WTC11 (cell line): ENCODE measurements at regions not wholly inside any gene's neighbourhood (a gene's known extent, or its start where the extent isn't known, plus 50 kb on each side); places are given as distances from the start of the nearest gene placed in this dataset.

ENCODE experiments used
- ATAC-seq: fragments of 200-7000 bp; cut with Tn5 transposase; 2 replicates; pipeline ENCODE4 v1.10.0; 2021; ENCODE audit warnings: mild to moderate bottlenecking, moderate library complexity
- CTCF ChIA-PET: fragments of 300-600 bp; sonication (Branson Sonifier 250); formaldehyde crosslinking; loops from one replicate; lab custom pipeline; 2021; ENCODE audit warnings: antibody characterized with exemption; lab: Charles Lee
- POLR2A ChIA-PET: fragments of 350-600 bp; sonication (Branson Sonifier 250); formaldehyde crosslinking; loops from one replicate; lab custom pipeline; 2021; ENCODE audit warnings: antibody characterized with exemption; lab: Charles Lee
- DNase-seq: peaks from one replicate; pipeline ENCODE4 v3.0.0; 2021; ENCODE audit warnings: low spot score
- H3K27ac Mint-ChIP-seq: 2 replicates; pipeline ENCODE4 v1.8.0; 2021; ENCODE audit warnings: mixed read lengths
- H3K27me3 Mint-ChIP-seq: 2 replicates; pipeline ENCODE4 v1.8.0; 2021; ENCODE audit warnings: low read depth, mild to moderate bottlenecking, moderate library complexity, mixed read lengths
- H3K36me3 Mint-ChIP-seq: 2 replicates; pipeline ENCODE4 v1.8.0; 2021; ENCODE audit warnings: mixed read lengths
- H3K4me1 Mint-ChIP-seq: 2 replicates; pipeline ENCODE4 v1.8.0; 2022; ENCODE audit warnings: mixed read lengths
- H3K4me3 Mint-ChIP-seq: 2 replicates; pipeline ENCODE4 v1.8.0; 2021; ENCODE audit warnings: mild to moderate bottlenecking, moderate library complexity, mixed read lengths
- H3K9me3 Mint-ChIP-seq: 2 replicates; pipeline ENCODE4 v1.8.0; 2021; ENCODE audit warnings: mixed read lengths
- CREB1 ChIP-seq: sonication (generic); formaldehyde crosslinking; IDR thresholded peaks from 2 replicates; pipeline ENCODE4 v1.8.0; 2023; ENCODE audit warnings: mild to moderate bottlenecking, missing genetic modification reagents
- CREM ChIP-seq: sonication (generic); formaldehyde crosslinking; IDR thresholded peaks from 2 replicates; pipeline ENCODE4 v1.8.1; 2022; ENCODE audit warnings: mild to moderate bottlenecking, missing genetic modification reagents, moderate library complexity
- EMX1 ChIP-seq: fragments of 250-450 bp; sonication (Bioruptor Pico); IDR thresholded peaks from 2 replicates; pipeline ENCODE4 v1.8.0; 2021; ENCODE audit warnings: mild to moderate bottlenecking
- FOXJ3 ChIP-seq: sonication (generic); formaldehyde crosslinking; IDR thresholded peaks from 2 replicates; pipeline ENCODE4 v1.9.0; 2021; ENCODE audit warnings: missing genetic modification reagents, mild to moderate bottlenecking, borderline replicate concordance
- GABPB1 ChIP-seq: sonication (generic); formaldehyde crosslinking; IDR thresholded peaks from 2 replicates; pipeline ENCODE4 v1.8.1; 2023; ENCODE audit warnings: mild to moderate bottlenecking, missing genetic modification reagents
- KAT7 ChIP-seq: sonication (generic); formaldehyde crosslinking; IDR thresholded peaks from 2 replicates; pipeline ENCODE4 v1.8.1; 2023; ENCODE audit warnings: missing genetic modification reagents, mild to moderate bottlenecking, borderline replicate concordance
- NFE2L1 ChIP-seq: sonication (generic); formaldehyde crosslinking; IDR thresholded peaks from 2 replicates; pipeline ENCODE4 v1.8.1; 2023; ENCODE audit warnings: missing genetic modification reagents
- SMAD4 ChIP-seq: sonication (generic); formaldehyde crosslinking; IDR thresholded peaks from 2 replicates; pipeline ENCODE4 v1.8.0; 2022; ENCODE audit warnings: mild to moderate bottlenecking, missing genetic modification reagents
- TCF7 ChIP-seq: sonication (generic); formaldehyde crosslinking; IDR thresholded peaks from 2 replicates; pipeline ENCODE4 v1.8.0; 2022; ENCODE audit warnings: mild to moderate bottlenecking, low read depth, missing genetic modification reagents, moderate library complexity
- TP53 ChIP-seq: sonication (generic); formaldehyde crosslinking; IDR thresholded peaks from 2 replicates; pipeline ENCODE4 v1.8.1; 2023; ENCODE audit warnings: mild to moderate bottlenecking, missing genetic modification reagents
- TF ChIP-seq, protein P1 (sequence below): sonication (generic); formaldehyde crosslinking; IDR thresholded peaks from 2 replicates; pipeline ENCODE4 v1.8.1; 2023; ENCODE audit warnings: mild to moderate bottlenecking, missing genetic modification reagents
- TF ChIP-seq, protein P2 (sequence below): sonication (generic); formaldehyde crosslinking; IDR thresholded peaks from 2 replicates; pipeline ENCODE4 v1.8.1; 2023; ENCODE audit warnings: mild to moderate bottlenecking, missing genetic modification reagents, moderate library complexity
- TF ChIP-seq, protein P3 (sequence below): sonication (generic); formaldehyde crosslinking; IDR thresholded peaks from 2 replicates; pipeline ENCODE4 v1.8.0; 2023; ENCODE audit warnings: missing genetic modification reagents
- TF ChIP-seq, protein P4 (sequence below): sonication (generic); formaldehyde crosslinking; IDR thresholded peaks from 2 replicates; pipeline ENCODE4 v1.8.1; 2023; ENCODE audit warnings: mild to moderate bottlenecking, missing genetic modification reagents
- TF ChIP-seq, protein P5 (sequence below): sonication (generic); formaldehyde crosslinking; IDR thresholded peaks from 2 replicates; pipeline ENCODE4 v1.8.0; 2022; ENCODE audit warnings: mild to moderate bottlenecking, missing genetic modification reagents
- TF ChIP-seq, protein P6 (sequence below): sonication (generic); formaldehyde crosslinking; IDR thresholded peaks from 2 replicates; pipeline ENCODE4 v1.8.1; 2022; ENCODE audit warnings: mild to moderate bottlenecking, missing genetic modification reagents, moderate library complexity, borderline replicate concordance
- TF ChIP-seq, protein P7 (sequence below): fragments of 250-450 bp; sonication (Bioruptor Pico); IDR thresholded peaks from 2 replicates; pipeline ENCODE4 v1.8.0; 2021; ENCODE audit warnings: mild to moderate bottlenecking
- TF ChIP-seq, protein P8 (sequence below): fragments of 250-450 bp; sonication (Bioruptor Pico); conservative IDR thresholded peaks from 2 replicates; pipeline ENCODE4 v1.9.0; 2021; ENCODE audit warnings: mild to moderate bottlenecking
- TF ChIP-seq, protein P9 (sequence below): sonication (generic); formaldehyde crosslinking; IDR thresholded peaks from 2 replicates; pipeline ENCODE4 v1.8.1; 2023; ENCODE audit warnings: mild to moderate bottlenecking, missing genetic modification reagents, moderate library complexity

DNA sequence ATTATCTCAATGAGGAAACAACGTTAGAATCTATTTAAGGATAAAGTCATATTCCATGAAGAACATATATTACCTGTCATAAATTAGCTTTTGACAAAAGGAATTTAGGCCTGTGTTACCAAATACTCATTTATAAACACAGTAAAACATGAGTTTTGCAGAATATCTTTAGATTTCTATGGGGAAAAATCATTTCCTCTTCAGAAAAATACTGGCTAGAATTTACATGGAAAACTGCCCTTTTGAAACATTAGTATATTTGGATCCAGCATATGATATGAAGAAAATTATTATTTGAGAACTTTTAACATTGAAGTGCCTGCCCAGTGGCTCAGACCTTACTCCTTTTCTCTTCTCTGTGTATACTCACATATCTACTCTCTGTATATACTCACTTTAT is 131.4 kb upstream of the NEIL3 start:
- H3K36me3 Mint-ChIP-seq = no peaks in the 10 kb centered on the region
- TF ChIP-seq TCF7 (CRISPR knock-in tag) (no peak), NFE2L1 (no peak), CREM (CRISPR knock-in tag) (no peak)
- TF ChIP-seq, protein P1, sequence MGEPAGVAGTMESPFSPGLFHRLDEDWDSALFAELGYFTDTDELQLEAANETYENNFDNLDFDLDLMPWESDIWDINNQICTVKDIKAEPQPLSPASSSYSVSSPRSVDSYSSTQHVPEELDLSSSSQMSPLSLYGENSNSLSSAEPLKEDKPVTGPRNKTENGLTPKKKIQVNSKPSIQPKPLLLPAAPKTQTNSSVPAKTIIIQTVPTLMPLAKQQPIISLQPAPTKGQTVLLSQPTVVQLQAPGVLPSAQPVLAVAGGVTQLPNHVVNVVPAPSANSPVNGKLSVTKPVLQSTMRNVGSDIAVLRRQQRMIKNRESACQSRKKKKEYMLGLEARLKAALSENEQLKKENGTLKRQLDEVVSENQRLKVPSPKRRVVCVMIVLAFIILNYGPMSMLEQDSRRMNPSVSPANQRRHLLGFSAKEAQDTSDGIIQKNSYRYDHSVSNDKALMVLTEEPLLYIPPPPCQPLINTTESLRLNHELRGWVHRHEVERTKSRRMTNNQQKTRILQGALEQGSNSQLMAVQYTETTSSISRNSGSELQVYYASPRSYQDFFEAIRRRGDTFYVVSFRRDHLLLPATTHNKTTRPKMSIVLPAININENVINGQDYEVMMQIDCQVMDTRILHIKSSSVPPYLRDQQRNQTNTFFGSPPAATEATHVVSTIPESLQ = no peak
- TF ChIP-seq, protein P2, sequence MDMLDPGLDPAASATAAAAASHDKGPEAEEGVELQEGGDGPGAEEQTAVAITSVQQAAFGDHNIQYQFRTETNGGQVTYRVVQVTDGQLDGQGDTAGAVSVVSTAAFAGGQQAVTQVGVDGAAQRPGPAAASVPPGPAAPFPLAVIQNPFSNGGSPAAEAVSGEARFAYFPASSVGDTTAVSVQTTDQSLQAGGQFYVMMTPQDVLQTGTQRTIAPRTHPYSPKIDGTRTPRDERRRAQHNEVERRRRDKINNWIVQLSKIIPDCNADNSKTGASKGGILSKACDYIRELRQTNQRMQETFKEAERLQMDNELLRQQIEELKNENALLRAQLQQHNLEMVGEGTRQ = no peak
- TF ChIP-seq, protein P3, sequence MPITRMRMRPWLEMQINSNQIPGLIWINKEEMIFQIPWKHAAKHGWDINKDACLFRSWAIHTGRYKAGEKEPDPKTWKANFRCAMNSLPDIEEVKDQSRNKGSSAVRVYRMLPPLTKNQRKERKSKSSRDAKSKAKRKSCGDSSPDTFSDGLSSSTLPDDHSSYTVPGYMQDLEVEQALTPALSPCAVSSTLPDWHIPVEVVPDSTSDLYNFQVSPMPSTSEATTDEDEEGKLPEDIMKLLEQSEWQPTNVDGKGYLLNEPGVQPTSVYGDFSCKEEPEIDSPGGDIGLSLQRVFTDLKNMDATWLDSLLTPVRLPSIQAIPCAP (CRISPR knock-in tag) = no peak
- DNase-seq = no peak
- no peaks in the 10 kb centered on the region for H3K27me3 Mint-ChIP-seq
- peaks cover 4% of the 10 kb centered on the region; the same call in 1 of the 2 replicates for H3K9me3 Mint-ChIP-seq
- ChIA-PET CTCF (no interaction called here), POLR2A (no interaction called here)
- ATAC-seq = no peak
- H3K27ac Mint-ChIP-seq = no peak overlapping the region
- no peak overlapping the region for H3K4me3 Mint-ChIP-seq
- H3K4me1 Mint-ChIP-seq = no peaks in the 10 kb centered on the region

DNA sequence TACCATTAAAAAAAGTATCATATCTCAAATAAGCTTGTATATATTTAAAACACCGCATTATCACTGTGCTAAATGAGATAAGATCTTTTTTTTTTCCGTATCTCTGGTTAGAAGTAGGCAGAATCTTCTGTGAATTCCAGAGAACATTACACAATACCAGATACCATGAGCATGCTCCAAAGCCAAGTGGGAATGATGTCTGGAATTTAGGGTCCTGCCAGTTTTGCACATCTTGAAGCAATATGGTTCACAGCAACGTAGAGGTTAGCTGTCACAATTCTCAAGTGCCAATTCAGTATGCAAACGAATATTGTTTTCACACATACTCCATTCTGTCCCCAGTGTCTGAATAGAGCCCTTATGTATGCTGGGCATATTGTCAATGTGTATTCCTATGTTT is 127.5 kb upstream of the NEIL3 start:
- TF ChIP-seq CREB1 (no peak), TP53 (CRISPR knock-in tag) (no peak), KAT7 (CRISPR knock-in tag) (no peak), TCF7 (CRISPR knock-in tag) (no peak), SMAD4 (CRISPR knock-in tag) (no peak), GABPB1 (CRISPR knock-in tag) (no peak), FOXJ3 (CRISPR knock-in tag) (no peak)
- TF ChIP-seq, protein P4, sequence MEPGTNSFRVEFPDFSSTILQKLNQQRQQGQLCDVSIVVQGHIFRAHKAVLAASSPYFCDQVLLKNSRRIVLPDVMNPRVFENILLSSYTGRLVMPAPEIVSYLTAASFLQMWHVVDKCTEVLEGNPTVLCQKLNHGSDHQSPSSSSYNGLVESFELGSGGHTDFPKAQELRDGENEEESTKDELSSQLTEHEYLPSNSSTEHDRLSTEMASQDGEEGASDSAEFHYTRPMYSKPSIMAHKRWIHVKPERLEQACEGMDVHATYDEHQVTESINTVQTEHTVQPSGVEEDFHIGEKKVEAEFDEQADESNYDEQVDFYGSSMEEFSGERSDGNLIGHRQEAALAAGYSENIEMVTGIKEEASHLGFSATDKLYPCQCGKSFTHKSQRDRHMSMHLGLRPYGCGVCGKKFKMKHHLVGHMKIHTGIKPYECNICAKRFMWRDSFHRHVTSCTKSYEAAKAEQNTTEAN (CRISPR knock-in tag) = no peak
- TF ChIP-seq, protein P5, sequence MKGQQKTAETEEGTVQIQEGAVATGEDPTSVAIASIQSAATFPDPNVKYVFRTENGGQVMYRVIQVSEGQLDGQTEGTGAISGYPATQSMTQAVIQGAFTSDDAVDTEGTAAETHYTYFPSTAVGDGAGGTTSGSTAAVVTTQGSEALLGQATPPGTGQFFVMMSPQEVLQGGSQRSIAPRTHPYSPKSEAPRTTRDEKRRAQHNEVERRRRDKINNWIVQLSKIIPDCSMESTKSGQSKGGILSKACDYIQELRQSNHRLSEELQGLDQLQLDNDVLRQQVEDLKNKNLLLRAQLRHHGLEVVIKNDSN (CRISPR knock-in tag) = no peak
- TF ChIP-seq, protein P6, sequence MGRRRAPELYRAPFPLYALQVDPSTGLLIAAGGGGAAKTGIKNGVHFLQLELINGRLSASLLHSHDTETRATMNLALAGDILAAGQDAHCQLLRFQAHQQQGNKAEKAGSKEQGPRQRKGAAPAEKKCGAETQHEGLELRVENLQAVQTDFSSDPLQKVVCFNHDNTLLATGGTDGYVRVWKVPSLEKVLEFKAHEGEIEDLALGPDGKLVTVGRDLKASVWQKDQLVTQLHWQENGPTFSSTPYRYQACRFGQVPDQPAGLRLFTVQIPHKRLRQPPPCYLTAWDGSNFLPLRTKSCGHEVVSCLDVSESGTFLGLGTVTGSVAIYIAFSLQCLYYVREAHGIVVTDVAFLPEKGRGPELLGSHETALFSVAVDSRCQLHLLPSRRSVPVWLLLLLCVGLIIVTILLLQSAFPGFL (CRISPR knock-in tag) = no peak
- TF ChIP-seq, all 79 proteins: peak for 0
- Mint-ChIP-seq H3K4me3 (no peak overlapping the region), H3K4me1 (peaks cover 9% of the 10 kb centered on the region), H3K27ac (no peak overlapping the region), H3K27me3 (no peaks in the 10 kb centered on the region), H3K36me3 (no peaks in the 10 kb centered on the region), H3K9me3 (no peaks in the 10 kb centered on the region)
- ChIA-PET CTCF (no interaction called here), POLR2A (no interaction called here)
- ATAC-seq (no peak), DNase-seq (no peak)

DNA sequence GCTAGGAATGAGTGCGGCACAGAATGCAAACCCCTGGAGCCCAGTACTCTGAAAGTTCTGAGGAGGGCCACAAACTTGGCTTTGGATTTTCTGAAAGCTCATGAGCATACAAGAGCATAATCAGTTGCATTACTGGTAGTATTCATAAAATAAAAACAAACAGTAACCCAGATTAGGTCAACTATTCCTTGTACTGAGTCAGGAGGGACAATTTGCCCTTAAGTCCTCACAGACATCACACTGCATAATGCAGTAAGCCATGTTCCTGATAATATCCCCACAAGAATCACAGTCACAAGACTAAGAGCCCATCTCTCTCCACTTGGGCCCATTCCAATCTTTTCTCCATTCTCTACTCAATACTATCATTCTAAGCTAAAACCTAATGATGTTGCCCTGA is 126.9 kb upstream of the NEIL3 start:
- POLR2A ChIA-PET = no interaction called here
- TF ChIP-seq, protein P7, sequence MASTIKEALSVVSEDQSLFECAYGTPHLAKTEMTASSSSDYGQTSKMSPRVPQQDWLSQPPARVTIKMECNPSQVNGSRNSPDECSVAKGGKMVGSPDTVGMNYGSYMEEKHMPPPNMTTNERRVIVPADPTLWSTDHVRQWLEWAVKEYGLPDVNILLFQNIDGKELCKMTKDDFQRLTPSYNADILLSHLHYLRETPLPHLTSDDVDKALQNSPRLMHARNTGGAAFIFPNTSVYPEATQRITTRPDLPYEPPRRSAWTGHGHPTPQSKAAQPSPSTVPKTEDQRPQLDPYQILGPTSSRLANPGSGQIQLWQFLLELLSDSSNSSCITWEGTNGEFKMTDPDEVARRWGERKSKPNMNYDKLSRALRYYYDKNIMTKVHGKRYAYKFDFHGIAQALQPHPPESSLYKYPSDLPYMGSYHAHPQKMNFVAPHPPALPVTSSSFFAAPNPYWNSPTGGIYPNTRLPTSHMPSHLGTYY (CRISPR knock-in tag) = no peak
- TF ChIP-seq EMX1 (CRISPR knock-in tag) = no peak
- TF ChIP-seq, protein P8, sequence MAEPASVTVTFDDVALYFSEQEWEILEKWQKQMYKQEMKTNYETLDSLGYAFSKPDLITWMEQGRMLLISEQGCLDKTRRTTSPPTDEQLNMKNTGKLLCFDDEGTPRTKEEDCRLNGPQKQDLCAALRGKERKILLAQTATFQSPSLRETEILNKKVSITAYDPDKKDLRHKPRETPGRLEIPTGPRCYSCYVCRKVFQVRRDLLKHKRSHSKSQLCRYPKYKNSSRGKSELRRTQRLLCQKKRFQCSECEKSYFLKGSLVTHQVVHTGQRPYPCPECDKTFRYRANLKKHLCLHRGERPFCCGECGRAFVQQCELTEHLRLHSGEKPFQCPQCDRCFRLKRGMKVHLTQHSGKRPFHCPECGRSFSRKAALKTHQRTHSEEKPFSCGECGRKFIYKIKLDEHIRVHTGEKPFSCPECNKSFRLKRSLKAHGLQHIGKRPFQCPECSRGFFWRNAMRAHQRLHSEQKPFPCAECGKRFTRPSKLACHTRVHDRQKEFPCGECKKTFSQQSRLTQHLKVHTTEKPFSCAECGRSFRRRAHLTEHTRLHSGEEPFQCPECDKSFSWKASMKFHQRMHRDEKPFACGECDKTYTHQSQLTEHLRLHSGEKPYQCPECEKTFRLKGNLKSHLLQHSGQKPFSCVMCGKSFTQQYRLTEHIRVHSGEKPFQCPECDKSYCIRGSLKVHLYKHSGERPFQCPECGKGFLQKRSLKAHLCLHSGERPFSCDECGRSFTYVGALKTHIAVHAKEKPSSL (CRISPR knock-in tag) = no peak
- TF ChIP-seq, protein P4 (CRISPR knock-in tag) = no peak
- TF ChIP-seq, protein P2 = no peak
- TF ChIP-seq, protein P9, sequence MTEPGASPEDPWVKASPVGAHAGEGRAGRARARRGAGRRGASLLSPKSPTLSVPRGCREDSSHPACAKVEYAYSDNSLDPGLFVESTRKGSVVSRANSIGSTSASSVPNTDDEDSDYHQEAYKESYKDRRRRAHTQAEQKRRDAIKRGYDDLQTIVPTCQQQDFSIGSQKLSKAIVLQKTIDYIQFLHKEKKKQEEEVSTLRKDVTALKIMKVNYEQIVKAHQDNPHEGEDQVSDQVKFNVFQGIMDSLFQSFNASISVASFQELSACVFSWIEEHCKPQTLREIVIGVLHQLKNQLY = no peak

More for the DNA sequence above, 126.9 kb upstream of the NEIL3 start:
- CTCF ChIA-PET = no interaction called here
- no peak overlapping the region for H3K27ac Mint-ChIP-seq
- no peak overlapping the region for H3K4me3 Mint-ChIP-seq
- ATAC-seq (no peak), DNase-seq (no peak)
- peaks cover 9% of the 10 kb centered on the region for H3K4me1 Mint-ChIP-seq
- no peaks in the 10 kb centered on the region for H3K36me3 Mint-ChIP-seq
- no peaks in the 10 kb centered on the region for H3K9me3 Mint-ChIP-seq
- H3K27me3 Mint-ChIP-seq = no peaks in the 10 kb centered on the region
